Caco-2 (cell line): ENCODE measurements at regions not wholly inside any gene's neighbourhood (a gene's known extent, or its start where the extent isn't known, plus 50 kb on each side); places are given as distances from the start of the nearest gene placed in this dataset.

ENCODE experiments used
- BruUV-seq: library from RNA; stranded (reverse); fragments of 400-500 nt; replicated peaks from 2 replicates; lab custom pipeline; 2021; lab: Mats Ljungman, UMichigan
- CTCF ChIA-PET: fragments of 300-600 bp; sonication (Branson Sonifier 250); formaldehyde crosslinking; loops from one replicate; lab custom pipeline; 2022; ENCODE audit warnings: antibody characterized with exemption; lab: Charles Lee
- POLR2A ChIA-PET: fragments of 300-600 bp; sonication (Branson Sonifier 250); formaldehyde crosslinking; loops from one replicate; lab custom pipeline; 2022; ENCODE audit warnings: antibody characterized with exemption; lab: Charles Lee
- DNase-seq, 2 experiments: peaks; one replicate each; pipeline versions ENCODE4 v3.0.0 to v3.0.0-alpha.2; 2020 to 2022
- H3K27me3 ChIP-seq: replicated peaks from 2 replicates; pipeline ENCODE4 v1.6.0; 2011; ENCODE audit warnings: low read length; ENCODE audit not compliant: control insufficient read depth, insufficient read depth
- H3K36me3 ChIP-seq: 2 replicates; pipeline ENCODE4 v1.5.1; 2011; ENCODE audit warnings: low read length; ENCODE audit not compliant: control insufficient read depth, insufficient read depth
- H3K4me1 ChIP-seq: fragments of 250-450 bp; sonication (Bioruptor Pico); 2 replicates; pipeline ENCODE4 v1.5.1; 2020; ENCODE audit warnings: mild to moderate bottlenecking
- H3K4me3 ChIP-seq: 2 replicates; pipeline ENCODE4 v1.5.1; 2011; ENCODE audit warnings: low read depth, mild to moderate bottlenecking, control low read depth, low read length
- H3K9me3 ChIP-seq: fragments of 250-450 bp; sonication (Bioruptor Pico); 2 replicates; pipeline ENCODE4 v1.5.1; 2020; ENCODE audit warnings: mild to moderate bottlenecking, moderate library complexity
- H3K27ac Mint-ChIP-seq: one replicate; pipeline ENCODE4 v1.8.0; 2022; ENCODE audit warnings: mixed read lengths; ENCODE audit not compliant: unreplicated experiment
- H3K27me3 Mint-ChIP-seq: one replicate; pipeline ENCODE4 v1.8.0; 2022; ENCODE audit warnings: mixed read lengths; ENCODE audit not compliant: insufficient read depth, unreplicated experiment
- H3K36me3 Mint-ChIP-seq: one replicate; pipeline ENCODE4 v1.8.0; 2022; ENCODE audit warnings: mild to moderate bottlenecking, mixed read lengths; ENCODE audit not compliant: insufficient read depth, unreplicated experiment
- H3K4me1 Mint-ChIP-seq: one replicate; pipeline ENCODE4 v1.8.0; 2022; ENCODE audit warnings: low read depth, mixed read lengths; ENCODE audit not compliant: unreplicated experiment
- H3K4me3 Mint-ChIP-seq: one replicate; pipeline ENCODE4 v1.8.0; 2022; ENCODE audit warnings: mild to moderate bottlenecking, moderate library complexity, mixed read lengths; ENCODE audit not compliant: unreplicated experiment
- H3K9me3 Mint-ChIP-seq: one replicate; pipeline ENCODE4 v1.8.0; 2022; ENCODE audit warnings: mixed read lengths; ENCODE audit not compliant: unreplicated experiment
- CTCF ChIP-seq, 2 experiments: fragments of 200-600 bp in 1 of 2; IDR thresholded peaks; 1 replicate in 1 of 2; 2 replicates in 1 of 2; pipeline versions ENCODE4 v1.5.1 to v1.8.0; 2011 to 2022; ENCODE audit warnings: antibody characterized with exemption in 1 of 2, control low read depth in 1 of 2, inconsistent platforms in 1 of 2, low read depth in 1 of 2, low read length in 1 of 2, mild to moderate bottlenecking in 1 of 2, moderate library complexity in 1 of 2; ENCODE audit not compliant: insufficient read depth in 1 of 2, severe bottlenecking in 1 of 2, unreplicated experiment in 1 of 2
- intact Hi-C: fragments of 100-400 bp; cut with micrococcal nuclease; formaldehyde crosslinking; loops from one replicate; pipeline ENCODE4 v1.10.0; 2022; ENCODE audit not compliant: unreplicated experiment

DNA sequence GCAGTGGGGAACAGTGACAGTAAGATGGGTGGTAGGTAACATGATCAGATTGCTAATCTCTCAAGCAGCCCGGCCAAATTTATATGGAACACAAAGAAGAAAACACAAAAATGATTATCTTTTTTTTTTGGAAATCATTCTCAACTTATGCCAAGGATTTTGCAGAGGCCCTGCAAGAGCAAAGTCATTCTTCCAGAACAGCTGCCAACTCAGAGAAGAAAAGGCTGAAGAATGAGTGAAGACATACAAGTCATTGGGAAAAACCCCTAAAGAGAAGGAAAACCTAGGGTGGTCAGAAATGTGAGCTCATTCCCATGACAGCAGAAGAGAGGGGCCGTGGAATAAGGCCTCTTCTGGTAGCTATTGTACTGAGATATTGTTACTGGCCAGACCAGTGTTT is 246.7 kb downstream of the SHOX2 start:
- no peak for DNase-seq
- Mint-ChIP-seq H3K27me3 (peaks cover 7% of the 10 kb centered on the region), H3K4me1 (no peaks in the 10 kb centered on the region), H3K36me3 (no peaks in the 10 kb centered on the region), H3K9me3 (no peaks in the 10 kb centered on the region), H3K4me3 (no peak overlapping the region), H3K27ac (no peak overlapping the region)
- POLR2A ChIA-PET, result no interaction called here
- H3K9me3 ChIP-seq, result no peaks in the 10 kb centered on the region
- no peak overlapping the region for H3K4me3 ChIP-seq
- no peaks in the 10 kb centered on the region for H3K36me3 ChIP-seq
- no peaks in the 10 kb centered on the region for H3K4me1 ChIP-seq
- no peak for TF ChIP-seq CTCF (IDR thresholded peaks at IDR 0.05; ENCODE audit: insufficient read depth in 1 of 2, low read depth in 1 of 2, low read length in 1 of 2, severe bottlenecking in 1 of 2, unreplicated experiment in 1 of 2)
- intact Hi-C loops, result no loop called here
- CTCF ChIA-PET, result no interaction called here
- H3K27me3 ChIP-seq, result no peaks in the 10 kb centered on the region
- BruUV-seq, result no TSS peak

GRCh38 chr3:157858821-157859220 is 247.4 kb downstream of the SHOX2 start:
- Mint-ChIP-seq H3K9me3 (peaks cover under 1% of the 10 kb centered on the region), H3K4me1 (no peaks in the 10 kb centered on the region), H3K4me3 (no peak overlapping the region), H3K27me3 (peaks cover 7% of the 10 kb centered on the region), H3K36me3 (no peaks in the 10 kb centered on the region), H3K27ac (no peak overlapping the region)
- intact Hi-C loops, result no loop called here
- no peaks in the 10 kb centered on the region for H3K4me1 ChIP-seq
- H3K36me3 ChIP-seq, result no peaks in the 10 kb centered on the region
- DNase-seq, result no peak
- no peaks in the 10 kb centered on the region for H3K9me3 ChIP-seq
- TF ChIP-seq CTCF (IDR thresholded peaks at IDR 0.05; ENCODE audit: insufficient read depth in 1 of 2, low read depth in 1 of 2, low read length in 1 of 2, severe bottlenecking in 1 of 2, unreplicated experiment in 1 of 2), result no peak
- no TSS peak for BruUV-seq
- ChIA-PET POLR2A (no interaction called here), CTCF (no interaction called here)
- H3K4me3 ChIP-seq, result no peak overlapping the region
- H3K27me3 ChIP-seq, result no peaks in the 10 kb centered on the region

DNA sequence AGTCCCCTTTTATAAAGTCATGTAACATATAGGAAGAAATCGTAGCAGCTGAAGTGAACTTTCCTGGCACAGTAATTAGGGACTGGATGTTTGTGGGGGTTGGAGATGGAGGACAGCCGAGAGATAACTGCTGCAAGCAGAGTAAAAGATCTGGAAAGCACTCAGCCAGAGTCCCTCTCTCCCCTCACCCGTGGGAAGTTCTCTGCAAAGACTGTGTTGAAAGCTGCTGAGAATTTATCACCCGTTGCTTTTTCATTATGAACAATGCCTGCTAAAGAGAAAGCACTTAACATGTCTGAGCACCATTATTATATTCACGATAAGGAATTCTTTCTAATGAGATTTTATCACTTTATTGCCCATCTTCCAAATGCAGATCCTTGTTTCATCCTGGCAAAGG is 248.8 kb downstream of the SHOX2 start:
- Mint-ChIP-seq H3K4me1 (no peaks in the 10 kb centered on the region), H3K27ac (no peak overlapping the region), H3K36me3 (no peaks in the 10 kb centered on the region), H3K9me3 (peaks cover 10% of the 10 kb centered on the region), H3K4me3 (no peak overlapping the region), H3K27me3 (peaks cover 3% of the 10 kb centered on the region)
- Histone ChIP-seq H3K36me3 (no peaks in the 10 kb centered on the region), H3K27me3 (no peaks in the 10 kb centered on the region), H3K4me3 (no peak overlapping the region), H3K4me1 (no peaks in the 10 kb centered on the region), H3K9me3 (no peaks in the 10 kb centered on the region)
- ChIA-PET POLR2A (no interaction called here), CTCF (no interaction called here)
- DNase-seq, result no peak
- no peak for TF ChIP-seq CTCF (IDR thresholded peaks at IDR 0.05; ENCODE audit: insufficient read depth in 1 of 2, low read depth in 1 of 2, low read length in 1 of 2, severe bottlenecking in 1 of 2, unreplicated experiment in 1 of 2)
- intact Hi-C loops, result no loop called here
- no TSS peak for BruUV-seq
